Islet precursor cell (in vitro differentiated cells): ENCODE measurements at regions not wholly inside any gene's neighbourhood (a gene's known extent, or its start where the extent isn't known, plus 50 kb on each side); places are given as distances from the start of the nearest gene placed in this dataset.
A peak's percentile ranks its signal among the peaks of the same experiment; 100 is the strongest.
"Not testable (repeated sequence)": the region's sequence is repeated elsewhere in the genome, so short reads cannot be mapped to it uniquely, and the experiment has no call there.

Experiments used
- DNase-seq: peaks from one replicate; pipeline ENCODE4 v3.0.0-alpha.2; 2018

DNA sequence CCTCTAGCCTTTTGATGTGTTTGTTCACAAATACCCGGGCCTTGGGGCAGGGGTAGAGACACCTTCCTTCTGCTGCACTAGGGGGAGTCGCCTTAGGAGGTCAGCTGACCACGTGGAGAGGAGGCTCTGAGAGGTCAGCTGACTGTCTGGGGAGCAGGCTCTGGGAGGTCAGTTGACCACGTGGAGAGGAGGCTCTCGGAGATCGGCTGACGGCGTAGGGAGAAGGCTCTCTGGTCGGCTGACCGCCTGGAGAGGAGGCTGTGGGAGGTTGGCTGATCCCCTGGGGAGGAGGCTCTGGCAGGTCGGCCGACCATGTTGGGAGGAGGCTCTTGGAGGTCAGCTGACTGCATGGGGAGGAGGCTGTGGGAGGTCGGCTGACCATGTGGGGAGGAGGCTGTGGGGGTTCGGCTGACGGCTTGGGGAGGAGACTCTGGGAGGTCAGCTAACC is 59.6 kb upstream of the LYZL1 start:
- no peak for DNase-seq

DNA sequence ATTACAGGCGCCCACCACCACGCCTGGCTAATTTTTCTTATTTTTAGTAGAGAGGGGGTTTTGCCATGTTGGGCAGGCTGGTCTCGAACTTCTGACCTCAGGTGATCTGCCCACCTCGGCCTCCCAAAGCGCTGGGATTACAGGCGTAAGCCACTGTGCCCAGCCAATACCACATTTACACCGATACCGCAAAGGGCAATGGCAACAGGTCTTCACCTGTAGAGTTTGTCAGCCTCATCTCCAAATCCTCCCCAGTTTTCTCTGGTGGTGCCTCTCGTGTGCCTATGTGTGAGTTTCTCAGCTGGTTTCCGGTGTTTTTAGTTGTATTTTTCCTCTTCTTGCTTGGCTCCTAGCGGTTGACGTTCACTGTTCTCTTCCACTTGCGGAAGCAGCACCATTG is 52.0 kb upstream of the LYZL1 start:
- not testable (repeated sequence) for DNase-seq

DNA sequence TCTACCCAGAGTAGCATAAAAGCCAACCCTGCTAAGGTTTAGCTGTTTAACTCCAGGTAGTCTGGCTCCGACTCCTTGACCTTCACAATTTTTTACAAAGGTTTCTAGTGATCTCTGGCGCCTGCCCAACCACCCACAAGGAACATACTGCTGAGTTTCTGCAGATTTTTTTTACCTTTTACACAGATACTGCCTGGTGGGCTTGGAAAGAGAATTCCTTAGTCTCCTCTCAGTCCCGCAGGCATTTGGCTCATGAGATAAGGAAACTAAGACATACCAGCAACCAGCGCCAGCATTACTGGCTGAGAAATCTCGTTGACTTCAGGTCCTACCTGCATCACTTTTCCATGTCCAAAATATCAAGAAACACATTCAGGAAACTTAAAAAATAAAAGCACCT is 51.1 kb upstream of the LYZL1 start:
- peak; percentile 91 for DNase-seq

DNA sequence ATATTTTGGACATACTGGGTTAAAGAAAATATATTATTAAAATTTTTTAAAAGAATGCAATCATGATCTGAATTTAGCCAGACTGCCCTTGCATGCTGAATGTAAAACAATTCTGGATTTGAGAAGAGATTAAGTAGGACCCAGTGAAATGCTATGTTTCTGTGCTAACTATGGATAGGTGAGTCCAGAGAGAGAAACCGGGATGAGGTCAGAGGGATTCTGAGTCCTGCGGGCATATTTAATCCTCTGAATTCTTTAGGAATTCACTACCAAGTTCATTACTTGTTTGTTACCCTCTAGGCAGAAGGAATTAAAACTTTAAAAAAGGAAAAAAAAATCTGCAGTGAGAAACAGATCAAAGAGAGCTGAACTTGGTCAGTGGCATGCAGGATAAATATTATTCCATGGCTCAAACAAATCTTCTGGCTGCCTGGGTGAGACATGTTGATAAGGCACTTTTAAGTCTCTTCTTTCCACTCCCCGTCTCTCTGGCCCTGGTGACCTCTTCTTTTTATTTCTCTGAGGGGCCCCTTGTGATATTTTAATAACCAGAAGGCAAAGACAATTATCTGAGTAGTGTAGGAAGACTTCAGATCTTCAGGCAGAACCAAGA is 50.2 kb upstream of the LYZL1 start:
- no peak for DNase-seq
